ENCODE measurements at regions not wholly inside any gene's neighbourhood (a gene's known extent, or its start where the extent isn't known, plus 50 kb on each side); places are given as distances from the start of the nearest gene placed in this dataset.

DNA sequence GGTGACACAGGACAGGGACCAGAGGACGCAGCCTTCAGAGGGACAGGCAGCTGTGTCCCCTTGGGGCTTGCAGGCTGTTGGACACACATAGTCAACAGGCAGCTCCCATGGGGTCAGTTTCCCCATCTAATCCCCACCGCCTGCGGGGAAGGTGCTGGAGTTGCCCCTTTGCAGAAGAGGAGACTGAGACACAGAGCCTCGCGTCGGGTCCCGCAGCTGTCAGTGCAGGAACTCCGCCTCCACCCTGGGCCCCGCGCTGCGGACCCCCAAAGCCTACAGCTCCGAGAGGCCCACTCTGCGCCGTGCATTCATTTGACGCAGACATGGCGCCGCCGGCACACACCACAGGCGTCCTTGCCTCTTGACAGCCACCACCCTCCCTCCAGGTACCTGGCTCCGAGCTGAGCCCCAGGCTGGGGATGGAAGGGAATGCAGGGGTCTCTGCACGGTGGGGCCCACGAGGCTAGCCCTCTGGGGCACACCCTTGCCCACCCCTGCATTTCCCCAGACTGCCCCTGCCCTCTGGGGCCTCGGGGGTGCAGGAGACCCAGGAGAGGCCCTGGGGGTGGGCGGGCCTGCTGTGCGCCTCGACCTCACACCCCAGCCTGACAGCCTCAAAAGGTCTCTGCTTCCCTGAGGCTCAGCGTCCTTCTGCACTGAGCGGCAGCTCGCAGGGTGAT lies 88.5 kb upstream of the ACTRT2 start:
- Mint-ChIP-seq H3K9me3 (peaks cover 0 to 2% of the 10 kb centered on the region in 2 donors), H3K27ac (no peak overlapping the region), H3K36me3 (no peaks in the 10 kb centered on the region)
- no peak for ATAC-seq
- DNase-seq (ENCODE audit: low spot score in 2 of 2), result no peak

DNA sequence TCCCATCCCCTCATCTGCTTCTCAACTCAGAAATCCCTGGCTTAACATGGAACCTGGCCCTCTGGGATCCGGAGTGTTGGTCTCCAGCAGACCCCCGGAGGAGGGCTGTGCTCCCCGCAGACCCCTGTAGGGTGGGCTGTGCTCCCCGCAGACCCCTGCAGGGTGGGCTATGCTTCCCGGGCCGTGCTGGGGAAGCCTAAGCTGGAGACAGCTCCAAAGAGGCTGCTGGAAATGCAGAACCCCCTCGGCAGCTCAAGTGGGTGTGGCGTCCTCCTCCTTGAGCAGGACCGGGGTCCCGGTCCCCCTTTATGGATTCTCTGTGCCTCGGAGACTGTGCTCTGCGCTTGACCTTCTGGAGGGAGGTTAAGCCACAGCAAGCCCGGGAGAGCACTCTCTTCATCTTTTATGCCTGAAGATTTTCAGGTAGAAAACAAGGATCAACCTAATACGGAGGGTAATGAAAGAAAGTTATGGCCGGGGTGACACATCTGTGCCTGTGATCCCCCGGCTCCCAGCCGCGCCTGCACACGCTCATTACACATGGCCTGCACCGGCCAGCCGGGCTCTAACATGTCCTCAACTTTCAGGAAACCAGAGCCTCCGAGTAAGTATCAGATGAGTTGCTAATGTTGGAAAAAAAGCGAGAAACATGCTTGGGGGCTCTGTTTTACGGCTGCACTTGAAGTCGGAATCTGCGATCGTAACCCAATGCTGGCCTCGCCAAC lies 87.7 kb upstream of the ACTRT2 start:
- DNase-seq (ENCODE audit: low spot score in 2 of 2) (no peak), ATAC-seq (no peak)
- Mint-ChIP-seq H3K9me3 (peaks cover 0 to 8% of the 10 kb centered on the region in 2 donors), H3K36me3 (no peaks in the 10 kb centered on the region), H3K27ac (no peak overlapping the region)

DNA sequence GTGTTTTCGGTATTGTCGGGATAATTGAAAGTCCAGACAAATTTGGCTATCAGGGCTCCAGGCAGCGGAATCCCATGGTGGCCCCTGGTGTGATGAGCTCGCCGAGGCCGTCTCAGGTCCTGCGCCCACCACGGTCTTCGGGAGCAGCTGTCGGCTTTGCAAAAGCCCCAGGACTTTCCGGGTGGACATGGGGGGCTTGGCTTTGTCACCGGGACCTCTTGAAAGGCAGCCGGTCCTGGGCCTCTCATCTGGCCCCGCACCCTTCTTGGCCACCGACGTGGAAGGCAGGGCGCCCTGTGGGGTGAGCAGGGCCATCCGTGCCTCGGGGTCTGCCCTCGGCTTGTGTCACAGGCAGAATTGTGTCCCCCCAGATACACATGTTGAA lies 87.1 kb upstream of the ACTRT2 start:
- H3K27ac Mint-ChIP-seq, result no peak overlapping the region
- DNase-seq (ENCODE audit: low spot score in 2 of 2), result no peak
- H3K9me3 Mint-ChIP-seq, result peaks cover 0 to 8% of the 10 kb centered on the region in 2 donors
- no peak for ATAC-seq
- H3K36me3 Mint-ChIP-seq, result no peaks in the 10 kb centered on the region

DNA sequence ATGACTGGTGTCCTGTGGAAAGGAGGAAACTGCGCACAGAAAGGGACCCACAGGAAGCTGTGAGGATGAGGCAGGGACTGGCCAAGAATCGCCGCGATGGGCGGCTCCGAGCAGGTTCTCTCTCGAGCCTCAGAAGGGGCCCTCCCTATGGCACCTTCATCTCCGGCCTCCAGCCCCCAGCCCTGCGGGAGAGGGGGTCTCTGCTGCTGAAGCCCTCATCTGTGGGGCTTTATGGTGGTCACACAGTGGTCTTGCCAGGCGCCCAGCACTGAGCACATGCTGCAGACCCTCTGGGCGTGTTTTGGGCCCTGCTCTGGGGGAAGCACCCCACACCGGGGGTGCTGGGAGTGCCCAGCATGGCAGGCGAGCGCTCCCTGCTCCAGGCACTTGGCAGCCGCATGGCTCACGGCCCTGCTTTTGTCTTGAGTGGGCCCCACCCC lies 86.6 kb upstream of the ACTRT2 start:
- H3K9me3 Mint-ChIP-seq, result peaks cover 0 to 8% of the 10 kb centered on the region in 2 donors
- H3K27ac Mint-ChIP-seq, result no peak overlapping the region
- H3K36me3 Mint-ChIP-seq, result no peaks in the 10 kb centered on the region
- ATAC-seq (no peak), DNase-seq (ENCODE audit: low spot score in 2 of 2) (no peak)

DNA sequence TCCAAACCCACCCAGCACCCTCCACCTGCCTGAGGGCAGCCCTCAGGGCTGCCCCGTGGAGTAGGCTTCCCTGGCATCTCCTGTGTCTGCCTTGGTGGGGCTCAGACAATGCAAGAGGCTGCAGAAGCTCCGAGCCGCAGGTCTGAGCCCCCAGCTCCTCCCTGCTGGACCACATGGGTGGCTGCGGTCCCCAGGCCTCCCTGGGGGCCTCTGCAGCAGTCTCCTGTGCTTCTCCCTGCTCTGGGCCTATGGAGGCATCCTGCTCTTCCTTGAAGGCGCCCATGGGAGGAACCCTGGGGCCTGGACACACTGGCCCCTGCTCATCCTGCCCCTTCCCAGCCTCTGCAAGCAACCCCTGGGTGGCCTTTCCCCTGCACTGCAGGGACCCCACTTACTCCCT lies 86.1 kb upstream of the ACTRT2 start:
- ATAC-seq (no peak), DNase-seq (ENCODE audit: low spot score in 2 of 2) (no peak)
- peaks cover 0 to 8% of the 10 kb centered on the region in 2 donors for H3K9me3 Mint-ChIP-seq
- H3K27ac Mint-ChIP-seq, result no peak overlapping the region
- no peaks in the 10 kb centered on the region for H3K36me3 Mint-ChIP-seq

DNA sequence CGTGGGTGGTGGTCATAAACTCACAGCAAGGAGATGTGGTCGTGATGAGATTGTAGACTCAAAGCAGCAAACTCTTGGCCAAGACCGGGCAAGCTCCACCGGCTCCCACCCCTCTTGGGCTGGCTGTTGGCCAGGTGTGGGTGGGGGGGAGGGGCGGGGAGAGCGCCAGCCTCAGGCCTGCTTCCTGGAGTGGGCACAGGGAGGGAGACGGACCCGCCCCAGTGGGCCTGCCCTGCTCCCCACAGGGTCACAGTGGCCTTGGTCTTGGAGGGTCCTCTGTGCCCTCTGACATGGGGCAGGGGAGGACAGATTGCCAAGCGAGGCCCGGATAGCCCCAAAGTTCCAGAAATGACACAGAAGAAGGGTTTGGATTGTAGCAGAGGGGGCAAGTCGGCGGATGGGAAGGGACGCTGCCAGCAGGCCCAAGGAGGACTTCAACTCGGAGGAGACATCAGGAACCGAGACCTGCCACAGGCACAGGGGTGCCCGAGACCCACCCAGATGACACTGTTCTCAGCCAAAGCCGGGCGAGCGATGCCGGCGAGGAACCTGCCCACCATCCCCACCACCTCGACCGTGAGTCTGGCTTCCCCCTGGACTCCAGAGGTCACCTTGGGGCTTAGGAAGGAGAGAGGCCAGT lies 85.4 kb upstream of the ACTRT2 start:
- H3K27ac Mint-ChIP-seq, result no peak overlapping the region
- no peaks in the 10 kb centered on the region for H3K36me3 Mint-ChIP-seq
- peaks cover 0 to 8% of the 10 kb centered on the region in 2 donors for H3K9me3 Mint-ChIP-seq
- DNase-seq (ENCODE audit: low spot score in 2 of 2) (no peak), ATAC-seq (no peak)

DNA sequence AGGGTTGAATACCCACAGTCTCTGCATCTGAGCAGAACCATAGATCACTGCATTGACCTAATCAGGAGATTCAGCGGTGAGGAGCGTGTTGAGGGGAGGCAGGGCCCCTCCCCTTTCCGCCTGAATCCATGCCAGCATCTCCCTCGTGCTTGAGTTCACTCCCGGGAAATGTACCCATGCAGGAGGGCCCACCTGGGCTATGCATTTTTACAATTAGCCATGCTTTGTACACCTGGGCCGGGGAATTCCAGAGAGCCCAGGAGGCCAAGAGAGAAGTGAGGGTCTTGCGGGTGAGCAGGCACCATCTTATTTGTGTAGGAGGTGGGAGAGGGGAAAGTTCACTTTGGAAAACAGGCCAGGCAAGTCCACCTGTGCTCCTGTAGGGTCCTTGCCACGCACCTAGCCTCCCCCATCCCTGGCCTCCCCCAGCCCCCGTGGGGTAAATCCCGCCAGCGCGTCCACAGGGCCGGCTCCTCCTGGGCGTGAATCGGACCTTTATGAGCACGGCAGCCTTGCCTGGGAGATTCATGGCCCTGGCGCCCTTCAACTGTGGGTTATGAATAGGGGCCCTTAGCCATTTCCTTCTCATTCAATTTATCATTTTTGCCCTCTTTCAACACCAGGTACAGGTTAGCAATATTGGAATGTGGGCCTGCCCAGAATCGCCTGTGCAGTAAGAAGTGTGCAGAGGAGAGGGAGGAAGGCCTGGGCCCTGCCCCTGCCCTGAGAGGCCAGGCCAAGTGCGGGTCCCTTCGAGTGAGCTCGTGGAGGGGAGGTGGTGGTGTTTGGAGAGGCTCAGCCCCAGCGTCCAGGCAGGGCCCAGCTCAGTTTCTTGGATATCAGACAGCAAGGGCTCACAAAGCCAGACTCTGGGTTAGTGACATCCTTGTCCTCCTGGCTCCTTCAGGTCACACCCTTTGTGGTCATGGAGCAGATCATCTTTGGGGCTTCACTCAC lies 84.4 kb upstream of the ACTRT2 start:
- DNase-seq (ENCODE audit: low spot score in 2 of 2) (no peak), ATAC-seq (no peak)
- Mint-ChIP-seq H3K27ac (no peak overlapping the region), H3K9me3 (peaks cover 0 to 13% of the 10 kb centered on the region in 2 donors), H3K36me3 (peaks cover 0 to 5% of the 10 kb centered on the region in 2 donors)

DNA sequence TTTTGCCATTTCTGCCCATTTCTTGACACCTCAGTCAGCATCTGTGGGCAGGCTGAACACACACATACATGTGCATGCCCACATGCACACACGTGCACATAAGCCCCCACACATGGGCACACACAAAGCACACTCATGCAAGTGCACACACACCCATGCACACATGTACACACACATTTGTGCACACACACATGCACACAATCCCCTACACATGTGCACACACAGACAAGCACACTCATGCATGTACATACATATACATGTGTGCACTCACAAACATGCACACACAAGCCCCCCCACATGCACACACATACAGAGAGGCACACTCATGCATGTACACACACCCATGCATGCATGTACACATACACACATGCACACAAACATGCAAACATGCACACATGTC lies 83.5 kb upstream of the ACTRT2 start:
- no peak overlapping the region for H3K27ac Mint-ChIP-seq
- DNase-seq (ENCODE audit: low spot score in 2 of 2), result no peak
- H3K9me3 Mint-ChIP-seq, result peaks cover 0 to 13% of the 10 kb centered on the region in 2 donors
- ATAC-seq, result no peak
- peaks cover 0 to 5% of the 10 kb centered on the region in 2 donors for H3K36me3 Mint-ChIP-seq

DNA sequence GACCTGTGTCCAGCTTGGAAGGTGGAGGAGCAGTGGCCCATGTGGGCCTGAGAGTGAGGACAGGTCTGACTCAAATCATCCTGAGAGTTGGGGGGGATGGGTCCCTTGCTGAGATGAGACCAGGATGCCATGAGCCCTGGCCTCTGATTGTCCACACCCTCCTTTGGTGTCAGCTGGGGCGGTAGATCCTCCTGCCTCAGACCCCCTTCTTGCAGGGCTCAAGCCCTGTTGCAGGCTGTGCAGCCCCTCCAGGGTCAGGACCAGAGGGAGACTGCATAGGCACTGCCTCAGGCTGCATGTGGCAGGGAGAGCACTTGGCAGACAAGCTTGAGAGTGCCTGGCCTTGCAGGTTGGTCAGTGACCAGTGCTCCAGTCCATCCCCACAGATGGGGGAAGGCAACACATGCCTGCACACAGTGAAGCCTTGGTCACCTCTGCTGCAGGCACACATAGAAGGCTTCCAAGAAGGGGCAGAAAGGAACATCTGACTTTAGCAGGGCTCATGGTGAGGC lies 82.2 kb upstream of the ACTRT2 start:
- ATAC-seq (no peak), DNase-seq (ENCODE audit: low spot score in 2 of 2) (no peak)
- Mint-ChIP-seq H3K9me3 (peaks cover 0 to 13% of the 10 kb centered on the region in 2 donors), H3K27ac (no peak overlapping the region), H3K36me3 (peaks cover 0 to 5% of the 10 kb centered on the region in 2 donors)

DNA sequence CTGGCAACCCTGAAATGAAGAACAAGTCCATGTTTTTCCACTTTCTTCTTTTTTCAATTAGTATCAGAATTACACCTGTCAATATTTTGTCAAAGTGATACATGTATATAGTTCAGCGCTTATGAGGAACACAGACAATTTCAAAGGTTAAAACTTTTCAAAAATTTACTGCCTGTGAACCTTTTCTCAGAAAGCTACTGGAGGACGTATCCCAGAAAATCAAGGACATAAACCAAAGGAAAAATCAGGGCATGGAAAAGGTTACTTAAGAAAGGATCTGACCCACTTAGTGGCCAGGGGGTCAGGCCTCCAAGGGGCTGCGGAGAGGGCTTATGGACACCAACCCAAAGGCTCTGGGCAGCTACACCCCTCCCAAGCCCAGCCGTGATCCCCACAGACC lies 81.1 kb upstream of the ACTRT2 start:
- H3K36me3 Mint-ChIP-seq, result peaks cover 0 to 5% of the 10 kb centered on the region in 2 donors
- no peak overlapping the region for H3K27ac Mint-ChIP-seq
- peaks cover 0 to 13% of the 10 kb centered on the region in 2 donors for H3K9me3 Mint-ChIP-seq
- DNase-seq (ENCODE audit: low spot score in 2 of 2), result no peak
- no peak for ATAC-seq

DNA sequence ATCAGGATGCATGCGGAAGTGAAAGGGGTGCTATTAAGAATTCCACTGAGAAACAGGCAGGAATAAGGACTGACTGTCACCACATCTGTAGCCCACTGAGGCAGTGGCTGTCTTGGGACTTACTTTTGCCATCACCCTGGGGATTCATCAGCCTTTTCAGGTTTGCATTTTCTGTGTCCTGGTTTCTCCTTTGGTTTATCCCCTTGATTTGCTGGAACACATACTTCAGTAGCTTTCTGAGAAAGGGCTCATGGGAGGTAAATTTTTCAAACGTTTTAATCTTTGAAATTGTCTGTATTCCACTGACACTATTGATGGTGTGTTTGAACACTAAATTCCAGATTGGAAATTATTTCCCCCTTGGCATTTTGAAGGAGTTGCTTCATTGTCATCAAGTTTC lies 80.2 kb upstream of the ACTRT2 start:
- peaks cover 0 to 13% of the 10 kb centered on the region in 2 donors for H3K9me3 Mint-ChIP-seq
- H3K27ac Mint-ChIP-seq, result no peak overlapping the region
- peaks cover 0 to 5% of the 10 kb centered on the region in 2 donors for H3K36me3 Mint-ChIP-seq
- DNase-seq (ENCODE audit: low spot score in 2 of 2) (no peak), ATAC-seq (no peak)

DNA sequence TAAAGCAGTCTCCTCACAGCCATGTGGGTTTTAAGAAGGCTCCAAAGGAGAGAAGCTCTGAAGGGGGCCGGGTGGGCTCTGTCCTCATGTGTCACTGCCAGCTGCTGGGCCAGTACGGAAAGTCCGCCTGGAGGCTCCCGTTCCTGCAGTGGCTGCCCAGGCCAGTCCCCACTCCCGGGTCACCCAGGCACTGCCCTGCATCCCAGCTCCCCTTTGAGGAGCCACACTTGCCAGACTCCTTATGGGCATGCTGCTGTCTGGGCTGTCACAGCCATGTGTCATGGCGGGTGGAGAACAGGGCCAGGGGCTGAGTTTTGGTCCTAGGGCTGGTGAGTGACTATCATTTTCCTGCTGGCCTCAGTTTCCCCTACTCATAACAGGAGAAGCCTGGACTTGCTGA lies 79.4 kb upstream of the ACTRT2 start:
- peaks cover 0 to 5% of the 10 kb centered on the region in 2 donors for H3K36me3 Mint-ChIP-seq
- DNase-seq (ENCODE audit: low spot score in 2 of 2), result no peak
- H3K9me3 Mint-ChIP-seq, result peaks cover 0 to 13% of the 10 kb centered on the region in 2 donors
- no peak for ATAC-seq
- no peak overlapping the region for H3K27ac Mint-ChIP-seq

DNA sequence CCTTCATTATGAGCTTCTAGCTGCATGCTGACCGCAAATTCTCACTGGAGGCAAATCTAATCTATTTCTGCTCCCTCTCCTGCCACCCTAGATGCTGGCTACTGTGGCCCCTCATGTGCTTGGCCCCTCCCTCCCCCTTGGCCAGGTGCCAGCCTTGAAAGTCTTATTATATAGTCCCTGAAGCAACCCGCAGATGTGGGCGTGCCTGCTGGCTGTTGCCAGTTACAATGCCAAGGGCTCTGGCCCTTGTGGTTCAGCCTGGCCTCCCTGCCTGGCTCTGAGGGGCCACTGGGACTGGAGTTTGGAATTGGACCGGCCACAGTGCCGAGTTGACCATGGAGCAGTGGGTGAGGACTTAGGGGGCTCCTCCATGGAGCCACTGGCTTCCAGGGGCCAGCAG lies 78.9 kb upstream of the ACTRT2 start:
- peaks cover 0 to 5% of the 10 kb centered on the region in 2 donors for H3K36me3 Mint-ChIP-seq
- DNase-seq (ENCODE audit: low spot score in 2 of 2), result no peak
- peaks cover 0 to 13% of the 10 kb centered on the region in 2 donors for H3K9me3 Mint-ChIP-seq
- no peak overlapping the region for H3K27ac Mint-ChIP-seq
- ATAC-seq, result no peak

DNA sequence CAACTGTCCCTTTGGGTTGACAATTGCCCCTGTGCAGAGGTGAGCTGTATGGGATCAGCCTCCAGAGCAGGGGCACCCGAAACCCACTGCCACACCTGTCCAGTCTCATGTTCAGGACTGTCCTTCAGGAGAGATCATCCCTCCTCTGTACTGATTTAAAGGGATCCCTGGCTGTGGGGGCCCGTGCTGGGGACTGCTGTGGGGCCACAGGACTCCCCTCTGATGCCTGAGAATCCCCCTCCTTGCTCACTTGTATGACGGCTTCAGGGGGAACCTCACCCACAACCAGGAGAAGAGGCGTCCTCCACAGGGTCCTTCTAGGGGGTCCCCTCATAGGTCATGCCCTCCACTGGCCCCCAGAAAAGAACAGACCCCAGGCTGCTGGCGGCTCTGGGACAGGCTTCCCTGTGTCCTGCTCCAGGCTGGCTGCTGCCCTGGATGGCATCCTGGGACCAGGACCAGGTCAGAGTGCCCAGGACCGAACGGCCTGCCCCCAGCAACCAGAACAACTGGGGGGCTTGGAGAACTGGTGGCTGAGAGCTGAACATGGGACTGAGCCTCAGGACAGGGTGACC lies 77.5 kb upstream of the ACTRT2 start:
- Mint-ChIP-seq H3K36me3 (peaks cover 0 to 5% of the 10 kb centered on the region in 2 donors), H3K27ac (no peak overlapping the region)

DNA sequence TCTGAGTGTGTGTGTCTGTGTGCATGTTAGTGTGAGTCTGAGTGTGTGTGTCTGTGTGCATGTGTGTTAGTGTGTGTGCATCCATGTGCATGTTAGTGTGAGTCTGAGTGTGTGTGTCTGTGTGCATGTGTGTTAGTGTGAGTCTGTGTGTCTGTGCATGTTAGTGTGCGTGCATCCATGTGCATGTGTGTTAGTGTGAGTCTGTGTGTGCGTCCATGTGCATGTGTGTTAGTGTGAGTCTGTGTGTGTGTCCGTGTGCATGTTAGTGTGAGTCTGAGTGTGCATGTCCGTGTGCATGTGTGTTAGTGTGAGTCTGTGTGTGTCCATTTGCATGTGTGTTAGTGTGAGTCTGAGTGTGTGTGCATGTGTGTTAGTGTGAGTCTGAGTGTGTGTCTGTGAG lies 76.6 kb upstream of the ACTRT2 start:
- ATAC-seq, result no peak
- DNase-seq (ENCODE audit: low spot score in 2 of 2), result no peak
- peaks cover 0 to 5% of the 10 kb centered on the region in 2 donors for H3K9me3 Mint-ChIP-seq
- no peak overlapping the region for H3K27ac Mint-ChIP-seq
- peaks cover 0 to 5% of the 10 kb centered on the region in 2 donors for H3K36me3 Mint-ChIP-seq

More for the DNA sequence above, 77.5 kb upstream of the ACTRT2 start:
- ATAC-seq, result no peak
- no peak for DNase-seq (ENCODE audit: low spot score in 2 of 2)
- H3K9me3 Mint-ChIP-seq, result peaks cover 0 to 5% of the 10 kb centered on the region in 2 donors

DNA sequence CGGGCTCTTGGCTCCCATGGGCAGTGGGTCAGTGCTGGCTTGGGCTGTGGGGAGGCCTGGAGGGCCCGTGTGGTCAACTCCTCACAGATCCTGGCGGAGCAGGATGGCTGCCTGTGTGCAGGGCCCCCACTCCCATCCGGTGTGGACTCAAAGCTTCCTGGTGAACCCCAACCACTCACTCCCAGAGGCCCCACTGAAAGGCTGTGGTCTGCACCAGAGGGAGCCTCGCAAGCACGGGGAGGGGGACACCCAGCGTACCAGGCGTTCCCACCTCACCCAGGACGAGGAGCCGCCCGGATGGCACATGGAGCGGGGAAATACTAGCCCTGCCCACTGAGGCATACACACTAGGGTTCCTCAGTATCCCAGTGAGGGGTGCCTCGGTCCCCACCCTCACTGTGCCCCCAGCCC lies 75.4 kb upstream of the ACTRT2 start:
- DNase-seq (ENCODE audit: low spot score in 2 of 2), result no peak
- ATAC-seq, result no peak
- Mint-ChIP-seq H3K9me3 (peaks cover 0 to 5% of the 10 kb centered on the region in 2 donors), H3K36me3 (peaks cover 0 to 5% of the 10 kb centered on the region in 2 donors), H3K27ac (no peak overlapping the region)
